CD14-positive monocyte (primary cell): ENCODE measurements at regions not wholly inside any gene's neighbourhood (a gene's known extent, or its start where the extent isn't known, plus 50 kb on each side); places are given as distances from the start of the nearest gene placed in this dataset.

ENCODE experiments used
- DNase-seq, 3 donors: peaks; one replicate each; pipeline ENCODE4 v3.0.0-alpha.2; 2011 to 2022
- H2AFZ ChIP-seq: 2 replicates; pipeline ENCODE4 v1.6.0; 2012; ENCODE audit warnings: mild to moderate bottlenecking, low read depth, low read length, inconsistent platforms; ENCODE audit not compliant: insufficient read depth, poor library complexity, severe bottlenecking
- H3K27ac ChIP-seq, 2 donors: 1 replicate in 1 of 2; 2 replicates in 1 of 2; pipeline ENCODE4 v1.5.1; 2012 to 2013; ENCODE audit warnings: low read length in 2 of 2, control low read depth in 1 of 2, inconsistent platforms in 1 of 2, low read depth in 1 of 2, mild to moderate bottlenecking in 1 of 2
- H3K27me3 ChIP-seq, 2 donors: one replicate each; pipeline versions ENCODE4 v1.6.0 to v1.6.1; 2011 to 2013; ENCODE audit warnings: low read length in 2 of 2; ENCODE audit not compliant: control insufficient read depth in 2 of 2, insufficient read depth in 2 of 2
- H3K36me3 ChIP-seq, 2 donors: replicated peaks in 1 of 2; 1 replicate in 1 of 2; 2 replicates in 1 of 2; pipeline versions ENCODE4 v1.5.1 to v1.6.1; 2012 to 2013; ENCODE audit warnings: low read length in 2 of 2, control low read depth in 1 of 2, inconsistent platforms in 1 of 2, mild to moderate bottlenecking in 1 of 2; ENCODE audit not compliant: insufficient read depth in 2 of 2, control insufficient read depth in 1 of 2
- H3K4me1 ChIP-seq, 2 donors: 1 replicate in 1 of 2; 2 replicates in 1 of 2; pipeline versions ENCODE4 v1.5.1 to v1.6.1; 2012 to 2013; ENCODE audit warnings: low read length in 2 of 2, control low read depth in 1 of 2, inconsistent platforms in 1 of 2, mild to moderate bottlenecking in 1 of 2, moderate library complexity in 1 of 2; ENCODE audit not compliant: insufficient read depth in 2 of 2, control insufficient read depth in 1 of 2
- H3K4me2 ChIP-seq: replicated peaks from 2 replicates; pipeline ENCODE3; 2012; ENCODE audit warnings: low read length, moderate library complexity, mild to moderate bottlenecking; ENCODE audit not compliant: poor library complexity, severe bottlenecking; ENCODE audit errors: extremely low read depth
- H3K4me3 ChIP-seq, 3 experiments: fragments of 200-600 bp in 1 of 3; sonication (generic) in 1 of 3; replicated peaks in 1 of 3; 1 replicate in 2 of 3; 2 replicates in 1 of 3; pipeline ENCODE4 v1.5.1; 2011 to 2013; ENCODE audit warnings: low read length in 3 of 3, mild to moderate bottlenecking in 3 of 3, control low read depth in 2 of 3, low read depth in 2 of 3, inconsistent platforms in 1 of 3, moderate library complexity in 1 of 3
- H3K79me2 ChIP-seq: 2 replicates; pipeline ENCODE4 v1.6.0; 2012; ENCODE audit warnings: mild to moderate bottlenecking, control low read depth, inconsistent platforms, low read length, moderate library complexity; ENCODE audit not compliant: insufficient read depth
- H3K9ac ChIP-seq: 2 replicates; pipeline ENCODE4 v1.6.0; 2017; ENCODE audit warnings: low read length, mild to moderate bottlenecking; ENCODE audit not compliant: insufficient read depth, poor library complexity, severe bottlenecking
- H3K9me3 ChIP-seq, 2 donors: replicated peaks in 1 of 2; 1 replicate in 1 of 2; 2 replicates in 1 of 2; pipeline versions ENCODE4 v1.5.1 to v1.6.1; 2012 to 2013; ENCODE audit warnings: low read length in 2 of 2, control low read depth in 1 of 2; ENCODE audit not compliant: control insufficient read depth in 1 of 2, insufficient read depth in 1 of 2
- H4K20me1 ChIP-seq: 2 replicates; pipeline ENCODE4 v1.6.0; 2012; ENCODE audit warnings: mild to moderate bottlenecking, low read length, control low read depth, moderate library complexity; ENCODE audit not compliant: insufficient read depth
- H3K27ac Mint-ChIP-seq, 7 donors: one replicate each; pipeline ENCODE4 v1.8.0; 2020; ENCODE audit warnings: mild to moderate bottlenecking in 7 of 7, mixed read lengths in 7 of 7, moderate library complexity in 6 of 7, inconsistent platforms in 2 of 7
- H3K27me3 Mint-ChIP-seq, 3 donors: one replicate each; pipeline ENCODE4 v1.8.0; 2021 to 2022; ENCODE audit warnings: low read depth in 3 of 3, mild to moderate bottlenecking in 3 of 3, mixed read lengths in 3 of 3, moderate library complexity in 3 of 3, inconsistent platforms in 1 of 3
- H3K36me3 Mint-ChIP-seq, 2 donors: one replicate each; pipeline ENCODE4 v1.8.0; 2020; ENCODE audit warnings: mixed read lengths in 2 of 2, inconsistent platforms in 1 of 2, mild to moderate bottlenecking in 1 of 2
- H3K4me1 Mint-ChIP-seq: one replicate; pipeline ENCODE4 v1.8.0; 2020; ENCODE audit warnings: mild to moderate bottlenecking, mixed read lengths
- H3K4me3 Mint-ChIP-seq, 2 donors: one replicate each; pipeline ENCODE4 v1.8.0; 2020; ENCODE audit warnings: mild to moderate bottlenecking in 2 of 2, mixed read lengths in 2 of 2, moderate library complexity in 1 of 2
- H3K9me3 Mint-ChIP-seq, 7 donors: one replicate each; pipeline ENCODE4 v1.8.0; 2020 to 2022; ENCODE audit warnings: mixed read lengths in 7 of 7, mild to moderate bottlenecking in 6 of 7, moderate library complexity in 6 of 7, inconsistent platforms in 2 of 7
- CTCF ChIP-seq: fragments of 200-600 bp; IDR thresholded peaks from one replicate; pipeline ENCODE4 v1.8.0; 2022; ENCODE audit warnings: antibody characterized with exemption, mild to moderate bottlenecking
- WGBS: methylation state at CpG from one replicate; pipeline ENCODE4 v1.1.5; 2013; ENCODE audit warnings: missing lambda C conversion rate; ENCODE audit not compliant: insufficient coverage; 5-methylcytosine and 5-hydroxymethylcytosine counted together
- intact Hi-C, 2 donors: fragments of 100-400 bp; cut with micrococcal nuclease; formaldehyde crosslinking; loops; one replicate each; pipeline versions ENCODE4 v1.15.0 to v1.15.1; 2023

DNA sequence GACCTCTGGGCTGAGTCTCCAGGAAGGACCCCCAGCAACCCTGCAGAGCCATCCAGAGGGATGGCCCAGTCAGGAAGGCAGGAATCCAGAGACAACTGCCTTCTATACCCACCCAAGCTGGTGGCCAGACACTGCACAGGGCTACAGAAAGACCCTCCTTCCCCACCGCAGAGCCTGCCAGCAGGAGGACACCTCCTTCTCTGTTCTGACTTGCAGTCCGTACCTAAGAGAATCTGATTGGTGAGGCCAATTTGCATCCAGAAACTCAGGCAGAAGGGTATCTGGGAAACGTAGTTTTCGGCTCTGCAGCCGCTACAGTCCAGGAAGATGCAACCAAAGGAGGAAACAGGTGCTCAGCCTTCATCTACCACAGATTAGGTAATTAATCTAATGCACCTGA is 155.4 kb upstream of the FRG1 start:
- 26% methylated on average over 5 of the region's 5 CpGs for WGBS
- Mint-ChIP-seq H3K27me3 (peaks cover 0 to 6% (median 1%) of the 10 kb centered on the region in 3 donors), H3K9me3 (peaks cover 3 to 20% (median 10%) of the 10 kb centered on the region in 7 donors), H3K4me1 (no peaks in the 10 kb centered on the region), H3K36me3 (no peaks in the 10 kb centered on the region), H3K27ac (no peak overlapping the region), H3K4me3 (no peak overlapping the region)
- H3K27ac ChIP-seq = no peak overlapping the region
- H3K9ac ChIP-seq = no peak overlapping the region
- H3K27me3 ChIP-seq = no peaks in the 10 kb centered on the region
- no peak overlapping the region for H3K4me2 ChIP-seq
- H3K4me3 ChIP-seq = no peak overlapping the region
- peaks cover 10 to 14% of the 10 kb centered on the region in 2 donors for H3K9me3 ChIP-seq
- no peaks in the 10 kb centered on the region for H3K4me1 ChIP-seq
- H3K79me2 ChIP-seq = no peaks in the 10 kb centered on the region
- no peak overlapping the region for H2AFZ ChIP-seq
- H4K20me1 ChIP-seq = no peaks in the 10 kb centered on the region
- TF ChIP-seq CTCF = no peak
- DNase-seq = no peak
- intact Hi-C loops = no loop called here
- H3K36me3 ChIP-seq = no peaks in the 10 kb centered on the region

- H3K9me3 ChIP-seq = peaks cover 9% of the 10 kb centered on the region in 2 donors
- no peaks in the 10 kb centered on the region for H3K79me2 ChIP-seq
- Mint-ChIP-seq H3K27me3 (peaks cover 0 to 5% (median 1%) of the 10 kb centered on the region in 3 donors), H3K27ac (no peak overlapping the region), H3K4me1 (no peaks in the 10 kb centered on the region), H3K36me3 (no peaks in the 10 kb centered on the region), H3K4me3 (no peak overlapping the region), H3K9me3 (peaks cover 3 to 12% (median 6%) of the 10 kb centered on the region in 7 donors)
- H3K27me3 ChIP-seq = no peaks in the 10 kb centered on the region
- no peaks in the 10 kb centered on the region for H3K4me1 ChIP-seq
- H3K36me3 ChIP-seq = no peaks in the 10 kb centered on the region
- no peak for TF ChIP-seq CTCF
- H3K27ac ChIP-seq = no peak overlapping the region
- no peak overlapping the region for H3K4me3 ChIP-seq
- H4K20me1 ChIP-seq = no peaks in the 10 kb centered on the region
- DNase-seq = no peak
- no peak overlapping the region for H3K4me2 ChIP-seq
- 86% methylated on average over 3 of the region's 5 CpGs for WGBS
- intact Hi-C loops = no loop called here
- no peak overlapping the region for H3K9ac ChIP-seq
- H2AFZ ChIP-seq = peak overlapping the region; percentile 11
These were observed 154.2 kb upstream of the FRG1 start for GRCh38 chr4:189786447-189786846.
